ENCODE measurements at regions not wholly inside any gene's neighbourhood (a gene's known extent, or its start where the extent isn't known, plus 50 kb on each side); places are given as distances from the start of the nearest gene placed in this dataset.

DNA sequence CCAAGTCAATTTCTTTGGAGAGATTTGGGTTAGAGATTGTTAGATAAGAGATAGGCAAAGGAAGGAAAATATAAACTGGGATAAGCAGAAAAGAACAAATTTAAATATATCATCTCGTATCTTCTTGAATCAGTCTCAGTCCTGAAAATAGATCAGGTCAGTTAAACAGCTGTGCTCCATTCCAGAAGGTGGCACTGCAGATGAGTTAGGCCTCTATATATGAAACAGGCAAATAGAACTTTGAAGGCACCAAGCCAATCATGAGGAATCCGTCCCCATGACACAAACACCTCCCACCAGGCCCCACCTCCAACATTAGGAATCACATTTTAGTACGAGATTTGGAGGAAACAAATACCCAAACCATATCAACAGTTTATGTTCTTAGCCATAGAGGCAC lies 605.5 kb upstream of the USP15 start:
- no peaks in the 10 kb centered on the region for H3K4me1 ChIP-seq (ENCODE audit: control insufficient read depth, insufficient read depth, low read length, poor library complexity, severe bottlenecking)
- no peaks in the 10 kb centered on the region for H3K9me3 ChIP-seq (ENCODE audit: control insufficient read depth in 2 of 2, low read length in 2 of 2)
- no peaks in the 10 kb centered on the region for H3K27me3 ChIP-seq (ENCODE audit: control insufficient read depth, insufficient read depth, low read length)
- Mint-ChIP-seq H3K36me3 (no peaks in the 10 kb centered on the region), H3K27me3 (no peaks in the 10 kb centered on the region), H3K9me3 (peaks cover 0 to 11% (median 0%) of the 10 kb centered on the region in 7 donors), H3K4me3 (no peak overlapping the region), H3K4me1 (no peaks in the 10 kb centered on the region), H3K27ac (no peak overlapping the region)
- H3K4me3 ChIP-seq (ENCODE audit: low read depth, low read length): no peak overlapping the region
- ATAC-seq (ENCODE audit: low read depth in 2 of 2) (no peak), DNase-seq (peak in 1 of 3 donors; percentile 10)
- no peak overlapping the region for H3K27ac ChIP-seq (ENCODE audit: insufficient read depth, low read length, poor library complexity, severe bottlenecking)
- no peaks in the 10 kb centered on the region for H3K36me3 ChIP-seq (ENCODE audit: control insufficient read depth, insufficient read depth, low read length)

DNA sequence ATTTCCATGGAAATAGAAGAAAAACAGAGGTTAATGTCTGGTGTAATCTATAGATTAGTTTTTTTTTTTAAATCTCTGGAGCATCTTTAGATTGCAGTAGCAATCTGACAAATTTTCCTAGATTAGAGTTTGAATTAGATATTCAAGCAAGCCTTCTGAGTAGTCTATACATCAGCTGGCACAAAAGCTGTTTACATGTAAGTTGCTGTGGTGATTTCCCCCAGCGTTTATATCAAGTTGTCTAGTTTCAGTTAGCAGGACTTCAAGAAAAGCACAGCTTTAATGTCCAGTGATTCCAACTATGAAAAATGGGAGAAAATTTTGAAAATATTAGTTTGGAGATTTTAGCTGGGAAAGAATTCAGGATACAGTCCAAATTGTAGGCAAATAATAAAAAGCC lies 605.0 kb upstream of the USP15 start:
- Histone ChIP-seq H3K36me3 (ENCODE audit: control insufficient read depth, insufficient read depth, low read length) (no peaks in the 10 kb centered on the region), H3K4me1 (ENCODE audit: control insufficient read depth, insufficient read depth, low read length, poor library complexity, severe bottlenecking) (no peaks in the 10 kb centered on the region), H3K27me3 (ENCODE audit: control insufficient read depth, insufficient read depth, low read length) (no peaks in the 10 kb centered on the region), H3K27ac (ENCODE audit: insufficient read depth, low read length, poor library complexity, severe bottlenecking) (no peak overlapping the region), H3K9me3 (ENCODE audit: control insufficient read depth in 2 of 2, low read length in 2 of 2) (no peaks in the 10 kb centered on the region), H3K4me3 (ENCODE audit: low read depth, low read length) (no peak overlapping the region)
- no peaks in the 10 kb centered on the region for H3K36me3 Mint-ChIP-seq
- H3K9me3 Mint-ChIP-seq: peaks cover 0 to 10% (median 0%) of the 10 kb centered on the region in 7 donors
- H3K27ac Mint-ChIP-seq: no peak overlapping the region
- no peaks in the 10 kb centered on the region for H3K27me3 Mint-ChIP-seq
- no peak for ATAC-seq (ENCODE audit: low read depth in 2 of 2)
- no peaks in the 10 kb centered on the region for H3K4me1 Mint-ChIP-seq
- H3K4me3 Mint-ChIP-seq: no peak overlapping the region
- no peak for DNase-seq

DNA sequence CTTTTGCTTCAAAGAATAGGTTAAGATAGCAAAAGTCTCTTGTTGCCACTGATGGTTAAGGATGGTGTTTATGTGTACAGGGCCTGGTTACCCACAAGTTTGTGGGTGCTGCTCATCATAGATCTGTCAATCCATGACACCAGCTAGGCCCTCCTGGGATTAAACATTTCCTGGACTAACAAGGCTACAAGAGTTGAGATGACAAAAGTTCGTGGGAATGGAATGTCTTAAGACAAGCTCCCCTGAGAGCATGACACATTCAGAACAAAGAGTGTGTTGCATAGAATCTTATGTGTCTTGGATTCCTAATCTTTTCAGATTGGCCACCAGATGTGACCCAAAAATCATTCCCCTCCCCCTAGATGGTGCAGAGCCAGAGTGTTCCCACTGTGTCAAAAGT lies 592.5 kb upstream of the USP15 start:
- no peaks in the 10 kb centered on the region for H3K27me3 Mint-ChIP-seq
- peaks cover under 1 to 33% (median 10%) of the 10 kb centered on the region in 7 donors for H3K9me3 Mint-ChIP-seq
- no peaks in the 10 kb centered on the region for H3K36me3 Mint-ChIP-seq
- H3K4me3 Mint-ChIP-seq: no peak overlapping the region
- ATAC-seq (ENCODE audit: low read depth in 2 of 2) (no peak), DNase-seq (no peak)
- no peaks in the 10 kb centered on the region for H3K36me3 ChIP-seq (ENCODE audit: control insufficient read depth, insufficient read depth, low read length)
- no peaks in the 10 kb centered on the region for H3K4me1 ChIP-seq (ENCODE audit: control insufficient read depth, insufficient read depth, low read length, poor library complexity, severe bottlenecking)
- H3K27me3 ChIP-seq (ENCODE audit: control insufficient read depth, insufficient read depth, low read length): no peaks in the 10 kb centered on the region
- H3K27ac Mint-ChIP-seq: no peak overlapping the region
- H3K9me3 ChIP-seq (ENCODE audit: control insufficient read depth in 2 of 2, low read length in 2 of 2): peaks cover 2 to 10% of the 10 kb centered on the region in 2 experiments
- no peak overlapping the region for H3K27ac ChIP-seq (ENCODE audit: insufficient read depth, low read length, poor library complexity, severe bottlenecking)
- no peak overlapping the region for H3K4me3 ChIP-seq (ENCODE audit: low read depth, low read length)
- no peaks in the 10 kb centered on the region for H3K4me1 Mint-ChIP-seq

DNA sequence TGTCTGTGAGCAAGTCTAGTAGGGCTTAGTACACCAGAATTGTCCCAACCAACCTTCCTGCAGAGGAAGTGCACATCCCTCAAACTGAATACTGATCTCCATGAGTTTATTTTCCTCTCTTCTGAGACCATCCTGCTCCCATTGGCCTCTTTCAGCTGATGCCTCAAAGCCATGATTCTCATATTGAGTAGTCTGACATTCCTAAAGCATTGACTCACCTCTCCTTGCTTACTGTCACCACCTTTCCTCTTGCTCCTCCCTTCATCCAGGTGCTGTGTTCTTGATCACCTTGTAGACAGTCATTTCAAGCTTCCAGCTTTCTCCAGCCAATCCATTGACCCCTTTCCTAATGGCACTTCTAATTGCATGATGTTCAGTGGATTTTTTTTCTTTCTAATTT lies 583.7 kb upstream of the USP15 start:
- Mint-ChIP-seq H3K36me3 (no peaks in the 10 kb centered on the region), H3K9me3 (peaks cover 0 to 9% (median 4%) of the 10 kb centered on the region in 7 donors)

DNA sequence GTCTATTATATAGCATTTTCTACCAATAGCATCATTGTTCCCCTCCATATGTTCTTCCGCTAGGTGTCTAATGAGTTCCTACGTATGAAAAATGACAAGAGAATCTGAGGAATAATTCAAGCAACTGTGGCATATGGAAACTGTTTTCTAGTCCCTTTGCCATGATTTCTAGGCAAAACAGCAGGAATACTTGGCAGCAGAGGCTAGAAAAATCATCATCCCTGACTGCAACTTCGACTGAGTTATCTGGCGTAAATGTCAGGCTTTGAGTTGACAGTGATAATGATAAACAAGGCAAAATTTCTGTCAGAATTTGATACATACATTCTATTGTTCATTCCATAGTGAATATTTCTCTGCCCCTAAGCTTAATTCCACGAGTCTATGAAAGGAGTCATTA lies 572.8 kb upstream of the USP15 start:
- DNase-seq (no peak), ATAC-seq (ENCODE audit: low read depth in 2 of 2) (no peak)
- H3K27me3 ChIP-seq (ENCODE audit: control insufficient read depth, insufficient read depth, low read length): no peaks in the 10 kb centered on the region
- H3K27ac Mint-ChIP-seq: no peak overlapping the region
- peaks cover 0 to 9% (median 0%) of the 10 kb centered on the region in 7 donors for H3K9me3 Mint-ChIP-seq
- no peaks in the 10 kb centered on the region for H3K27me3 Mint-ChIP-seq
- H3K4me3 ChIP-seq (ENCODE audit: low read depth, low read length): no peak overlapping the region
- H3K4me1 ChIP-seq (ENCODE audit: control insufficient read depth, insufficient read depth, low read length, poor library complexity, severe bottlenecking): no peaks in the 10 kb centered on the region
- no peaks in the 10 kb centered on the region for H3K36me3 ChIP-seq (ENCODE audit: control insufficient read depth, insufficient read depth, low read length)
- no peak overlapping the region for H3K27ac ChIP-seq (ENCODE audit: insufficient read depth, low read length, poor library complexity, severe bottlenecking)
- H3K4me3 Mint-ChIP-seq: no peak overlapping the region
- no peaks in the 10 kb centered on the region for H3K4me1 Mint-ChIP-seq
- no peaks in the 10 kb centered on the region for H3K36me3 Mint-ChIP-seq
- no peaks in the 10 kb centered on the region for H3K9me3 ChIP-seq (ENCODE audit: control insufficient read depth in 2 of 2, low read length in 2 of 2)

More for the DNA sequence above, 583.7 kb upstream of the USP15 start:
- no peak overlapping the region for H3K4me3 ChIP-seq (ENCODE audit: low read depth, low read length)
- Mint-ChIP-seq H3K4me1 (no peaks in the 10 kb centered on the region), H3K27me3 (no peaks in the 10 kb centered on the region), H3K4me3 (no peak overlapping the region), H3K27ac (no peak overlapping the region)
- H3K4me1 ChIP-seq (ENCODE audit: control insufficient read depth, insufficient read depth, low read length, poor library complexity, severe bottlenecking): no peaks in the 10 kb centered on the region
- no peak for ATAC-seq (ENCODE audit: low read depth in 2 of 2)
- peaks cover 0 to 3% of the 10 kb centered on the region in 2 experiments for H3K9me3 ChIP-seq (ENCODE audit: control insufficient read depth in 2 of 2, low read length in 2 of 2)
- DNase-seq: no peak
- H3K27ac ChIP-seq (ENCODE audit: insufficient read depth, low read length, poor library complexity, severe bottlenecking): no peak overlapping the region
- H3K36me3 ChIP-seq (ENCODE audit: control insufficient read depth, insufficient read depth, low read length): no peaks in the 10 kb centered on the region
- no peaks in the 10 kb centered on the region for H3K27me3 ChIP-seq (ENCODE audit: control insufficient read depth, insufficient read depth, low read length)

DNA sequence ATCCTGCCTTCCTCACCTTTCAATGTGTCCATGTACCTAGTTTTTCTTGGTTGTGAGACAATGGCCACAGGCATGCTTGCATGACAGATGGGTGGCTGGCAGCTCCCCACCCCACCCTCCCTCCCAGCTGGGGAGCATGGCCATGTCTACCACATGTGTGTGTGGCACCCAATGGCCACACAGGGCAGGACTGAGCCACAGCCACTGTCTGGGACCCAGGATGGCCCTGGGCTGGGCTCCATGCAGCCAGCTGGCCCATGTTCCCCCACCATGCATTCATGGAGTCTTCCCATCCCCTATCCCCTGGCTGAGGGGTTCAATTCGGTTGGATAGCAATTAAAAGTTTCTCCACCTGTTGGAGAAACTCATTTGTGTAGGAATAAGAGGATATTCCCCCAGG lies 566.0 kb upstream of the USP15 start:
- no peaks in the 10 kb centered on the region for H3K27me3 ChIP-seq (ENCODE audit: control insufficient read depth, insufficient read depth, low read length)
- ATAC-seq (ENCODE audit: low read depth in 2 of 2) (no peak), DNase-seq (no peak)
- peaks cover 0 to 11% of the 10 kb centered on the region in 2 experiments for H3K9me3 ChIP-seq (ENCODE audit: control insufficient read depth in 2 of 2, low read length in 2 of 2)
- H3K4me1 Mint-ChIP-seq: no peaks in the 10 kb centered on the region
- H3K9me3 Mint-ChIP-seq: peaks cover 0 to 23% (median 4%) of the 10 kb centered on the region in 7 donors
- H3K36me3 ChIP-seq (ENCODE audit: control insufficient read depth, insufficient read depth, low read length): no peaks in the 10 kb centered on the region
- H3K27me3 Mint-ChIP-seq: no peaks in the 10 kb centered on the region
- no peak overlapping the region for H3K27ac ChIP-seq (ENCODE audit: insufficient read depth, low read length, poor library complexity, severe bottlenecking)
- no peaks in the 10 kb centered on the region for H3K4me1 ChIP-seq (ENCODE audit: control insufficient read depth, insufficient read depth, low read length, poor library complexity, severe bottlenecking)
- H3K4me3 Mint-ChIP-seq: no peak overlapping the region
- no peak overlapping the region for H3K4me3 ChIP-seq (ENCODE audit: low read depth, low read length)
- H3K27ac Mint-ChIP-seq: peak overlapping the region in 1 of 3 donors; percentile 70
- H3K36me3 Mint-ChIP-seq: no peaks in the 10 kb centered on the region

DNA sequence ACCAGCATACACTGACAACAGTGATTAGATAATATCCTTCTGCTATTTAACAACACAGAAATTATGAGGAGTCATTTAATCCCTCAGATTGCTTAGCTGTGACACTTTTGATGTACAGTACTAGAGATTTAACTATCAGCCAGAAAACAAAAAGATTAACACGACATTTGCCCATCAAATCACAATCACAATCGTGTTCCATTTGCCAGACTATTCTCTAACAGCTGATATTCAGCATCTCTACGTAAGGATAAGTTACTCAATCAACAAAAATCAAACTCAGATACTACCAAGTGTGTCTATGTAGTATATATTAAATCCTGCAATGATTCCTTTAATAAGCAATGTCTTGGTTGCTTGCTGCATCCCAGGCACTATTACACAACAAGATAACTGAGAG lies 558.7 kb upstream of the USP15 start:
- no peak overlapping the region for H3K27ac Mint-ChIP-seq
- H3K36me3 Mint-ChIP-seq: peaks cover 4% of the 10 kb centered on the region
- DNase-seq (no peak), ATAC-seq (ENCODE audit: low read depth in 2 of 2) (no peak)
- no peaks in the 10 kb centered on the region for H3K36me3 ChIP-seq (ENCODE audit: control insufficient read depth, insufficient read depth, low read length)
- no peak overlapping the region for H3K4me3 ChIP-seq (ENCODE audit: low read depth, low read length)
- H3K27ac ChIP-seq (ENCODE audit: insufficient read depth, low read length, poor library complexity, severe bottlenecking): no peak overlapping the region
- peaks cover 0 to 10% (median 2%) of the 10 kb centered on the region in 7 donors for H3K9me3 Mint-ChIP-seq
- peaks cover 0 to 7% of the 10 kb centered on the region in 2 experiments for H3K9me3 ChIP-seq (ENCODE audit: control insufficient read depth in 2 of 2, low read length in 2 of 2)
- H3K4me1 Mint-ChIP-seq: no peaks in the 10 kb centered on the region
- H3K27me3 Mint-ChIP-seq: no peaks in the 10 kb centered on the region
- H3K27me3 ChIP-seq (ENCODE audit: control insufficient read depth, insufficient read depth, low read length): no peaks in the 10 kb centered on the region
- no peaks in the 10 kb centered on the region for H3K4me1 ChIP-seq (ENCODE audit: control insufficient read depth, insufficient read depth, low read length, poor library complexity, severe bottlenecking)
- no peak overlapping the region for H3K4me3 Mint-ChIP-seq

DNA sequence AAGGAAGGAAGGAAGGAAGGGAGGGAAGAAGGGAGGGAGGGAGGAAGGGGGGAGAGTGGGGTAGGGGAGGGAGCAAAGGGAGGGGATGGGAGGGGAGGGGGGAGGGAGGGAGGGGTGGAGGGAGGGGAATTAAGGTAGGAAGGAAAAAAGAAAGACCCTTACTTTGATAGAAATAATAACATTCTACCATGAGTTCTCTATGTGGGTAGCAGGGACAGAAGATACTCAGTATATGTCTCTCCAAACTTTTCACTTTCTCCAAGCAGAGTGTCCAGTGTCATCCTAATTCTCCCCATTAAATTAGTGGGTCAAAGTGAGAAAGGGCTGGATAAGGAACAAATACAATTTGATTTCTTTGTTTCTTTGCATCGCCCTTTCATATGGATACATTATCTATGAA lies 553.4 kb upstream of the USP15 start:
- Mint-ChIP-seq H3K27ac (no peak overlapping the region), H3K9me3 (peaks cover 0 to 3% (median 0%) of the 10 kb centered on the region in 7 donors), H3K4me3 (no peak overlapping the region), H3K27me3 (no peaks in the 10 kb centered on the region), H3K4me1 (no peaks in the 10 kb centered on the region), H3K36me3 (no peaks in the 10 kb centered on the region)
- no peaks in the 10 kb centered on the region for H3K9me3 ChIP-seq (ENCODE audit: control insufficient read depth in 2 of 2, low read length in 2 of 2)
- no peak for DNase-seq
- no peak for ATAC-seq (ENCODE audit: low read depth in 2 of 2)
- no peaks in the 10 kb centered on the region for H3K27me3 ChIP-seq (ENCODE audit: control insufficient read depth, insufficient read depth, low read length)
- no peaks in the 10 kb centered on the region for H3K36me3 ChIP-seq (ENCODE audit: control insufficient read depth, insufficient read depth, low read length)
- no peaks in the 10 kb centered on the region for H3K4me1 ChIP-seq (ENCODE audit: control insufficient read depth, insufficient read depth, low read length, poor library complexity, severe bottlenecking)
- H3K27ac ChIP-seq (ENCODE audit: insufficient read depth, low read length, poor library complexity, severe bottlenecking): no peak overlapping the region
- no peak overlapping the region for H3K4me3 ChIP-seq (ENCODE audit: low read depth, low read length)
